Putamen (tissue), 1 donor: ENCODE measurements at regions not wholly inside any gene's neighbourhood (a gene's known extent, or its start where the extent isn't known, plus 50 kb on each side); places are given as distances from the start of the nearest gene placed in this dataset.

ENCODE experiments used
- DNase-seq: peaks from one replicate; pipeline ENCODE4 v3.0.0-alpha.2; 2016; ENCODE audit warnings: low spot score

GRCh38 chr10:34866848-34867247 is 51.8 kb upstream of the PARD3 start:
- no peak for DNase-seq
